NAMALWA (cell line): ENCODE measurements at regions not wholly inside any gene's neighbourhood (a gene's known extent, or its start where the extent isn't known, plus 50 kb on each side); places are given as distances from the start of the nearest gene placed in this dataset.

Source experiments
- DNase-seq: peaks from one replicate; pipeline ENCODE4 v3.0.0-alpha.2; 2015; ENCODE audit warnings: low spot score

- DNase-seq: no peak
Measured at GRCh38 chr10:78319841-78320240, 286.2 kb downstream of the RPS24 start.

- DNase-seq: no peak
Measured at GRCh38 chr10:78320506-78320905, 286.8 kb downstream of the RPS24 start.

- no peak for DNase-seq
Measured at GRCh38 chr10:78321000-78321399, 287.3 kb downstream of the RPS24 start.

- DNase-seq: no peak
Measured at GRCh38 chr10:78321500-78321899, 287.8 kb downstream of the RPS24 start.

- no peak for DNase-seq
Measured at GRCh38 chr10:78326372-78326771, 292.7 kb downstream of the RPS24 start.

- no peak for DNase-seq
Measured at GRCh38 chr10:78327778-78328591, 294.3 kb downstream of the RPS24 start.

- DNase-seq: no peak
Measured at GRCh38 chr10:78328592-78329404, 295.1 kb downstream of the RPS24 start.

GRCh38 chr10:78330884-78331283 lies 297.2 kb downstream of the RPS24 start:
- DNase-seq: no peak

GRCh38 chr10:78331391-78331922 lies 297.8 kb downstream of the RPS24 start:
- DNase-seq: no peak

GRCh38 chr10:78332012-78332411 lies 298.3 kb downstream of the RPS24 start:
- no peak for DNase-seq

GRCh38 chr10:78332657-78333056 lies 299.0 kb downstream of the RPS24 start:
- no peak for DNase-seq

GRCh38 chr10:78333362-78334143 lies 299.9 kb downstream of the RPS24 start:
- DNase-seq: no peak

GRCh38 chr10:78335371-78335690 lies 301.7 kb downstream of the RPS24 start:
- DNase-seq: no peak

- no peak for DNase-seq
Measured at GRCh38 chr10:78335691-78336401, 302.2 kb downstream of the RPS24 start.

GRCh38 chr10:78336402-78336791 lies 302.7 kb downstream of the RPS24 start:
- no peak for DNase-seq

- no peak for DNase-seq
Measured at GRCh38 chr10:78337016-78337415, 303.4 kb downstream of the RPS24 start.

- no peak for DNase-seq
Measured at GRCh38 chr10:78337646-78338391, 304.2 kb downstream of the RPS24 start.

GRCh38 chr10:78338717-78339116 lies 305.1 kb downstream of the RPS24 start:
- DNase-seq: no peak

GRCh38 chr10:78339251-78339650 lies 305.6 kb downstream of the RPS24 start:
- no peak for DNase-seq

GRCh38 chr10:78341953-78342614 lies 308.4 kb downstream of the RPS24 start:
- no peak for DNase-seq
